H9 (cell line): ENCODE measurements at regions not wholly inside any gene's neighbourhood (a gene's known extent, or its start where the extent isn't known, plus 50 kb on each side); places are given as distances from the start of the nearest gene placed in this dataset.

Experiments
- DNase-seq: peaks from one replicate; pipeline ENCODE4 v3.0.0-alpha.2; 2017
- H2AFZ ChIP-seq: one replicate; pipeline ENCODE4 v1.6.1; 2013; ENCODE audit warnings: mild to moderate bottlenecking, low read length, control low read depth, moderate library complexity
- H2AK5ac ChIP-seq: 2 replicates; pipeline ENCODE4 v1.6.1; 2013; ENCODE audit warnings: low read length, control low read depth, mixed read lengths; ENCODE audit not compliant: insufficient read length
- H2BK120ac ChIP-seq: one replicate; pipeline ENCODE4 v1.6.1; 2013; ENCODE audit warnings: low read depth, mild to moderate bottlenecking, low read length, control low read depth, inconsistent platforms; ENCODE audit not compliant: poor library complexity, severe bottlenecking
- H2BK12ac ChIP-seq: 2 replicates; pipeline ENCODE4 v1.6.1; 2013; ENCODE audit warnings: low read length, control low read depth, mixed read lengths, low read depth; ENCODE audit not compliant: insufficient read length
- H2BK15ac ChIP-seq: 2 replicates; pipeline ENCODE4 v1.6.1; 2013; ENCODE audit warnings: low read depth, low read length, control low read depth
- H2BK20ac ChIP-seq: one replicate; pipeline ENCODE4 v1.6.1; 2013; ENCODE audit warnings: low read depth, mild to moderate bottlenecking, low read length, control low read depth, inconsistent platforms; ENCODE audit not compliant: poor library complexity, severe bottlenecking
- H2BK5ac ChIP-seq: 2 replicates; pipeline ENCODE4 v1.6.1; 2013; ENCODE audit warnings: low read length, control low read depth, mixed read lengths; ENCODE audit not compliant: insufficient read length
- H3K14ac ChIP-seq: 2 replicates; pipeline ENCODE4 v1.6.1; 2013; ENCODE audit warnings: low read length, control low read depth; ENCODE audit not compliant: insufficient read depth
- H3K18ac ChIP-seq: 2 replicates; pipeline ENCODE4 v1.6.1; 2013; ENCODE audit warnings: low read depth, mild to moderate bottlenecking, mixed read lengths, low read length, control low read depth; ENCODE audit not compliant: insufficient read length
- H3K23ac ChIP-seq: 2 replicates; pipeline ENCODE4 v1.6.1; 2013; ENCODE audit warnings: low read length, control low read depth, mixed read lengths, low read depth; ENCODE audit not compliant: insufficient read length
- H3K23me2 ChIP-seq: 2 replicates; pipeline ENCODE4 v1.6.1; 2013; ENCODE audit warnings: low read depth, mild to moderate bottlenecking, mixed read lengths, low read length, control low read depth; ENCODE audit not compliant: insufficient read length, poor library complexity, severe bottlenecking
- H3K27ac ChIP-seq: 2 replicates; pipeline ENCODE4 v1.5.1; 2013; ENCODE audit warnings: low read length, control low read depth, mixed read lengths, low read depth; ENCODE audit not compliant: insufficient read length
- H3K27me3 ChIP-seq: 2 replicates; pipeline ENCODE4 v1.6.1; 2013; ENCODE audit warnings: low read length, control low read depth, inconsistent platforms; ENCODE audit not compliant: insufficient read depth
- H3K4ac ChIP-seq: 2 replicates; pipeline ENCODE4 v1.6.1; 2013; ENCODE audit warnings: low read depth, mild to moderate bottlenecking, control low read depth, inconsistent platforms, low read length, moderate library complexity
- H3K4me1 ChIP-seq: 2 replicates; pipeline ENCODE4 v1.6.1; 2013; ENCODE audit warnings: low read length, control low read depth, inconsistent platforms; ENCODE audit not compliant: insufficient read depth
- H3K4me2 ChIP-seq: 2 replicates; pipeline ENCODE4 v1.6.1; 2013; ENCODE audit warnings: low read length, control low read depth, mixed read lengths; ENCODE audit not compliant: insufficient read length, insufficient read depth
- H3K56ac ChIP-seq: 2 replicates; pipeline ENCODE4 v1.6.1; 2013; ENCODE audit warnings: low read depth, mild to moderate bottlenecking, mixed read lengths, low read length, control low read depth; ENCODE audit not compliant: insufficient read length
- H3K79me1 ChIP-seq: 2 replicates; pipeline ENCODE4 v1.6.1; 2013; ENCODE audit warnings: low read depth, mild to moderate bottlenecking, moderate library complexity, low read length, control low read depth, inconsistent platforms; ENCODE audit not compliant: insufficient read depth, poor library complexity, severe bottlenecking
- H3K79me2 ChIP-seq: 2 replicates; pipeline ENCODE4 v1.6.1; 2013; ENCODE audit warnings: low read length, control low read depth, inconsistent platforms; ENCODE audit not compliant: insufficient read depth
- H3K9ac ChIP-seq: 2 replicates; pipeline ENCODE4 v1.6.1; 2013; ENCODE audit warnings: low read length, control low read depth, mixed read lengths; ENCODE audit not compliant: insufficient read length; ENCODE audit errors: extremely low read depth
- H3K9me3 ChIP-seq: one replicate; pipeline ENCODE4 v1.6.1; 2013; ENCODE audit warnings: low read depth, low read length, inconsistent platforms; ENCODE audit not compliant: control insufficient read depth
- H3T11ph ChIP-seq: one replicate; pipeline ENCODE4 v1.6.1; 2013; ENCODE audit warnings: mild to moderate bottlenecking, low read length, control low read depth, inconsistent platforms
- H4K20me1 ChIP-seq: one replicate; pipeline ENCODE4 v1.6.1; 2013; ENCODE audit not compliant: control insufficient read depth, insufficient read length, insufficient read depth
- H4K5ac ChIP-seq: 2 replicates; pipeline ENCODE4 v1.6.1; 2013; ENCODE audit warnings: low read depth, mild to moderate bottlenecking, mixed read lengths, low read length, control low read depth; ENCODE audit not compliant: insufficient read length
- H4K8ac ChIP-seq: replicated peaks from 2 replicates; pipeline ENCODE4 v1.6.1; 2013; ENCODE audit warnings: low read length, control low read depth, mixed read lengths, low read depth; ENCODE audit not compliant: insufficient read length
- H4K91ac ChIP-seq: 2 replicates; pipeline ENCODE4 v1.6.1; 2013; ENCODE audit warnings: low read depth, mild to moderate bottlenecking, moderate library complexity, mixed read lengths, low read length, control low read depth; ENCODE audit not compliant: insufficient read length
- H3K27ac Mint-ChIP-seq, 3 experiments: 2 replicates in 2 of 3; 3 replicates in 1 of 3; pipeline ENCODE4 v1.8.0; 2020 to 2021; ENCODE audit warnings: mixed read lengths in 3 of 3, mild to moderate bottlenecking in 1 of 3, moderate library complexity in 1 of 3
- H3K27me3 Mint-ChIP-seq: 2 replicates; pipeline ENCODE4 v1.8.0; 2021; ENCODE audit warnings: low read depth, mild to moderate bottlenecking, moderate library complexity, mixed read lengths
- H3K36me3 Mint-ChIP-seq, 3 experiments: 2 replicates in 2 of 3; 3 replicates in 1 of 3; pipeline ENCODE4 v1.8.0; 2020 to 2021; ENCODE audit warnings: low read depth in 3 of 3, mixed read lengths in 3 of 3; ENCODE audit not compliant: insufficient read depth in 1 of 3
- H3K4me1 Mint-ChIP-seq, 2 experiments: 2 replicates each; pipeline ENCODE4 v1.8.0; 2020; ENCODE audit warnings: mixed read lengths in 2 of 2
- H3K4me3 Mint-ChIP-seq, 2 experiments: 2 replicates in 1 of 2; 3 replicates in 1 of 2; pipeline ENCODE4 v1.8.0; 2020 to 2021; ENCODE audit warnings: mild to moderate bottlenecking in 2 of 2, mixed read lengths in 2 of 2, moderate library complexity in 1 of 2
- H3K9me3 Mint-ChIP-seq, 2 experiments: 2 replicates in 1 of 2; 3 replicates in 1 of 2; pipeline ENCODE4 v1.8.0; 2020; ENCODE audit warnings: mild to moderate bottlenecking in 2 of 2, mixed read lengths in 2 of 2, moderate library complexity in 1 of 2
- WGBS: extraction: QIAGEN DNeasy Blood & Tissue Kit; methylation state at CpG from one replicate; pipeline ENCODE4 v1.1.7; 2013; ENCODE audit warnings: missing lambda C conversion rate, low lambda C conversion rate, mixed read lengths; ENCODE audit not compliant: insufficient read length; ENCODE audit errors: extremely low coverage; 5-methylcytosine and 5-hydroxymethylcytosine counted together
- TF ChIP-seq, protein P1 (sequence below): fragments of 200-600 bp; sonication (generic); conservative IDR thresholded peaks from 3 replicates; pipeline ENCODE4 v1.8.0; 2021; ENCODE audit warnings: antibody characterized with exemption, mild to moderate bottlenecking

DNA sequence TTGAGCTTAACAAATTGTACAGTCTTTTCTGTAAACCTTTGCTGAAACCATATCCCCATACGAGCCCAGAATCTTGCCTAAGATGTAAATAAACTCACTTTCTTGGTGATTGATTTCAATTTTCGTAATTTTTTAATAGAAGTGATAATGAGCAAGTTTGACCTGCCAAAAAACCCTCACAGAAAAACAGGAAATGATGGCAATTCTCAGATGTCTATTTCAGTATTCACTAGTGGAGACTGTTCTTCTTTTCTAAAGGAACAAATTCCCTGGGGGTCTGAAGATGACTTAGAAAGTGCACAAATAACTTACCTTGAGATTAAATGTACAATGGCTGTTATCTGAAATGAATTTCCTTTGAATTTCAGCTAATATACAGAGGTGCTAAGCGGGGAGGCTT lies 116.5 kb upstream of the CMC1 start:
- Mint-ChIP-seq H3K36me3 (no peaks in the 10 kb centered on the region), H3K4me3 (no peak overlapping the region), H3K9me3 (no peaks in the 10 kb centered on the region), H3K4me1 (peaks cover 0 to 3% of the 10 kb centered on the region in 2 experiments; a peak in 1 of 4 replicates), H3K27ac (no peak overlapping the region), H3K27me3 (no peaks in the 10 kb centered on the region; the same call in 1 of the 2 replicates)
- no peak overlapping the region for H2BK5ac ChIP-seq
- H3K4me2 ChIP-seq, result no peak overlapping the region
- H2AK5ac ChIP-seq, result no peak overlapping the region
- H3K9ac ChIP-seq, result no peak overlapping the region
- H3K79me2 ChIP-seq, result no peaks in the 10 kb centered on the region
- no peak overlapping the region for H4K91ac ChIP-seq
- H3K27ac ChIP-seq, result no peak overlapping the region
- no peak for DNase-seq
- H3K23ac ChIP-seq, result no peak overlapping the region
- H3K27me3 ChIP-seq, result no peaks in the 10 kb centered on the region
- no peak overlapping the region for H3K14ac ChIP-seq
- H3K4me1 ChIP-seq, result no peaks in the 10 kb centered on the region
- H4K5ac ChIP-seq, result no peak overlapping the region
- H3T11ph ChIP-seq, result no peak overlapping the region
- H3K4ac ChIP-seq, result no peak overlapping the region
- no peak overlapping the region for H2BK120ac ChIP-seq
- H3K79me1 ChIP-seq, result no peaks in the 10 kb centered on the region
- TF ChIP-seq, protein P1, sequence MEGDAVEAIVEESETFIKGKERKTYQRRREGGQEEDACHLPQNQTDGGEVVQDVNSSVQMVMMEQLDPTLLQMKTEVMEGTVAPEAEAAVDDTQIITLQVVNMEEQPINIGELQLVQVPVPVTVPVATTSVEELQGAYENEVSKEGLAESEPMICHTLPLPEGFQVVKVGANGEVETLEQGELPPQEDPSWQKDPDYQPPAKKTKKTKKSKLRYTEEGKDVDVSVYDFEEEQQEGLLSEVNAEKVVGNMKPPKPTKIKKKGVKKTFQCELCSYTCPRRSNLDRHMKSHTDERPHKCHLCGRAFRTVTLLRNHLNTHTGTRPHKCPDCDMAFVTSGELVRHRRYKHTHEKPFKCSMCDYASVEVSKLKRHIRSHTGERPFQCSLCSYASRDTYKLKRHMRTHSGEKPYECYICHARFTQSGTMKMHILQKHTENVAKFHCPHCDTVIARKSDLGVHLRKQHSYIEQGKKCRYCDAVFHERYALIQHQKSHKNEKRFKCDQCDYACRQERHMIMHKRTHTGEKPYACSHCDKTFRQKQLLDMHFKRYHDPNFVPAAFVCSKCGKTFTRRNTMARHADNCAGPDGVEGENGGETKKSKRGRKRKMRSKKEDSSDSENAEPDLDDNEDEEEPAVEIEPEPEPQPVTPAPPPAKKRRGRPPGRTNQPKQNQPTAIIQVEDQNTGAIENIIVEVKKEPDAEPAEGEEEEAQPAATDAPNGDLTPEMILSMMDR, result no peak
- no peaks in the 10 kb centered on the region for H3K9me3 ChIP-seq
- WGBS, result no CpG with 5 or more reads among the region's 3 CpGs
- no peak overlapping the region for H3K18ac ChIP-seq
- no peak overlapping the region for H4K8ac ChIP-seq
- no peak overlapping the region for H2BK15ac ChIP-seq
- no peaks in the 10 kb centered on the region for H4K20me1 ChIP-seq
- no peak overlapping the region for H2AFZ ChIP-seq
- H3K56ac ChIP-seq, result no peak overlapping the region
- no peak overlapping the region for H2BK20ac ChIP-seq
- H3K23me2 ChIP-seq, result no peaks in the 10 kb centered on the region
- no peak overlapping the region for H2BK12ac ChIP-seq
